ENCODE measurements at regions not wholly inside any gene's neighbourhood (a gene's known extent, or its start where the extent isn't known, plus 50 kb on each side); places are given as distances from the start of the nearest gene placed in this dataset.
A peak's percentile ranks its signal among the peaks of the same experiment; 100 is the strongest.

- Histone ChIP-seq H4K20me1 (replicated peaks in 1 of 2; ENCODE audit: control insufficient read depth in 1 of 2, insufficient read depth in 2 of 2, low read length in 2 of 2) (no peaks in the 10 kb centered on the region), H2BK120ac (replicated peaks; ENCODE audit: low read depth, low read length) (no peak overlapping the region), H3K9ac (replicated peaks in 1 of 4; ENCODE audit: extremely low read depth in 1 of 4, low read depth in 3 of 4, low read length in 3 of 4) (no peak overlapping the region), H4K5ac (ENCODE audit: insufficient read length, low read depth, low read length) (no peak overlapping the region), H4K8ac (ENCODE audit: extremely low read depth, insufficient read depth, low read length) (no peak overlapping the region), H3K56ac (replicated peaks; ENCODE audit: insufficient read length, low read depth, low read length) (no peak overlapping the region), H3K36me3 (ENCODE audit: control insufficient read depth in 2 of 4, insufficient read depth in 4 of 4, low read length in 3 of 4) (no peaks in the 10 kb centered on the region), H3K27me3 (replicated peaks in 1 of 4; ENCODE audit: control insufficient read depth in 3 of 4, extremely low read depth in 1 of 4, insufficient read depth in 3 of 4, low read length in 3 of 4) (no peaks in the 10 kb centered on the region), H2BK20ac (ENCODE audit: low read length) (no peak overlapping the region), H2AK5ac (ENCODE audit: low read depth, low read length) (no peak overlapping the region), H3K23ac (ENCODE audit: insufficient read length) (no peak overlapping the region), H3K4me3 (ENCODE audit: extremely low read depth in 1 of 4, insufficient read depth in 2 of 4, low read depth in 3 of 4, low read length in 4 of 4) (no peak overlapping the region), H2BK12ac (ENCODE audit: low read depth, low read length) (no peak overlapping the region), H4K91ac (replicated peaks; ENCODE audit: insufficient read length, low read length) (no peak overlapping the region), H3K9me3 (ENCODE audit: insufficient read depth in 2 of 2, low read depth in 1 of 2, low read length in 1 of 2) (no peaks in the 10 kb centered on the region), H3K18ac (ENCODE audit: extremely low read depth, low read length) (no peak overlapping the region), H2BK15ac (ENCODE audit: low read length) (no peak overlapping the region), H3K14ac (ENCODE audit: insufficient read length) (no peak overlapping the region), H2AFZ (ENCODE audit: low read length) (no peak overlapping the region), H3K27ac (ENCODE audit: low read depth, low read length) (no peak overlapping the region), H3K79me2 (ENCODE audit: control insufficient read depth in 1 of 2, insufficient read depth in 2 of 2, low read length in 2 of 2) (no peaks in the 10 kb centered on the region), H3K4ac (replicated peaks; ENCODE audit: insufficient read length, low read depth, low read length) (no peak overlapping the region), H3K79me1 (ENCODE audit: low read depth, low read length) (no peaks in the 10 kb centered on the region), H2BK5ac (ENCODE audit: low read depth, low read length) (no peak overlapping the region), H3K4me1 (replicated peaks in 1 of 4; ENCODE audit: control insufficient read depth in 3 of 4, insufficient read depth in 4 of 4, low read length in 3 of 4) (peaks cover 0 to 8% (median 0%) of the 10 kb centered on the region in 4 experiments; a peak in 3 of 7 replicates), H3K23me2 (ENCODE audit: low read depth, low read length) (no peaks in the 10 kb centered on the region), H3K4me2 (ENCODE audit: insufficient read depth in 1 of 2, low read depth in 2 of 2, low read length in 2 of 2) (no peak overlapping the region)
- DNase-seq (ENCODE audit: low read depth in 1 of 2, low spot score in 2 of 2) (peak in 1 of 2 experiments; percentile 8), FAIRE-seq (no peak)
- POLR2A ChIA-PET (ENCODE audit: partially characterized antibody) = no interaction called here
- 96% methylated on average over 7 of the region's 7 CpGs; no CpG with 5 or more reads in 1 of the 2 experiments for WGBS, 2 experiments (ENCODE audit: extremely low coverage in 1 of 2, insufficient coverage in 1 of 2, insufficient read length in 1 of 2, insufficient replicate concordance in 2 of 2, low coverage in 1 of 2, low lambda C conversion rate in 2 of 2, missing lambda C conversion rate in 1 of 2)
- CTCF ChIA-PET (ENCODE audit: partially characterized antibody) = interaction anchor here (0.6 kb wide), 1 partner anchor 133 kb away, joined by 3 read pairs; no protein-coding TSS in a partner anchor
- no peak for TF ChIP-seq CEBPB (IDR thresholded peaks at IDR 0.05; ENCODE audit: low read depth, low read length)
- no peak for TF ChIP-seq KDM5A (IDR thresholded peaks at IDR 0.05; ENCODE audit: low read length)
- TF ChIP-seq, protein P1, sequence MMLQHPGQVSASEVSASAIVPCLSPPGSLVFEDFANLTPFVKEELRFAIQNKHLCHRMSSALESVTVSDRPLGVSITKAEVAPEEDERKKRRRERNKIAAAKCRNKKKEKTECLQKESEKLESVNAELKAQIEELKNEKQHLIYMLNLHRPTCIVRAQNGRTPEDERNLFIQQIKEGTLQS (IDR thresholded peaks at IDR 0.05; ENCODE audit: insufficient read depth, low read depth, low read length) = no peak
- TF ChIP-seq, protein P2, sequence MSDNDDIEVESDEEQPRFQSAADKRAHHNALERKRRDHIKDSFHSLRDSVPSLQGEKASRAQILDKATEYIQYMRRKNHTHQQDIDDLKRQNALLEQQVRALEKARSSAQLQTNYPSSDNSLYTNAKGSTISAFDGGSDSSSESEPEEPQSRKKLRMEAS (IDR thresholded peaks at IDR 0.05) = no peak
- TF ChIP-seq FOSL1 (IDR thresholded peaks at IDR 0.05; ENCODE audit: insufficient read depth, low read depth, low read length) = no peak
- no peak for TF ChIP-seq USF2 (IDR thresholded peaks at IDR 0.05; ENCODE audit: low read length)
- no peak for TF ChIP-seq CBX5 (IDR thresholded peaks at IDR 0.05; ENCODE audit: low read depth, low read length)
- TF ChIP-seq CREB1 (IDR thresholded peaks at IDR 0.05) = no peak
- no peak for TF ChIP-seq RBBP5 (IDR thresholded peaks at IDR 0.05; ENCODE audit: borderline replicate concordance, low read depth, low read length)
- no peak for TF ChIP-seq POLR2AphosphoS5 (IDR thresholded peaks at IDR 0.05; ENCODE audit: low read depth, low read length)
- TF ChIP-seq SP1 (IDR thresholded peaks at IDR 0.05; ENCODE audit: low read depth, low read length) = no peak
- TF ChIP-seq NANOG (IDR thresholded peaks at IDR 0.05; ENCODE audit: insufficient read depth, low read depth, low read length, poor library complexity, severe bottlenecking) = no peak
- TF ChIP-seq SP4 (IDR thresholded peaks at IDR 0.05; ENCODE audit: low read length) = no peak
- TF ChIP-seq KDM4A (IDR thresholded peaks at IDR 0.05; ENCODE audit: low read depth, low read length, severe bottlenecking) = no peak
Observed at GRCh38 chr5:2044041-2044440, 161.3 kb upstream of the IRX4 start.

Measured in H1 (cell line).